ENCODE measurements at regions not wholly inside any gene's neighbourhood (a gene's known extent, or its start where the extent isn't known, plus 50 kb on each side); places are given as distances from the start of the nearest gene placed in this dataset.

- H3K27me3 ChIP-seq (ENCODE audit: control insufficient read depth in 2 of 2, insufficient read depth in 1 of 2, low read length in 1 of 2), result peaks cover 0 to 5% of the 10 kb centered on the region in 2 donors
Measured at GRCh38 chr6:44629636-44630035, 242.1 kb downstream of the CDC5L start.

GRCh38 chr6:44630125-44631028 lies 242.9 kb downstream of the CDC5L start:
- Histone ChIP-seq H3K9me3 (ENCODE audit: control insufficient read depth in 2 of 2, insufficient read depth in 1 of 2, low read length in 1 of 2) (no peaks in the 10 kb centered on the region), H3K36me3 (ENCODE audit: control insufficient read depth in 2 of 2, insufficient read depth in 2 of 2, low read length in 1 of 2) (no peaks in the 10 kb centered on the region), H3K27ac (ENCODE audit: low read depth in 1 of 2, low read length in 1 of 2) (no peak overlapping the region), H3K4me3 (ENCODE audit: low read length in 2 of 2) (no peak overlapping the region), H3K4me1 (ENCODE audit: control insufficient read depth in 2 of 2, insufficient read depth in 2 of 2, low read length in 2 of 2) (peaks cover 0 to 10% of the 10 kb centered on the region in 2 donors), H3K27me3 (ENCODE audit: control insufficient read depth in 2 of 2, insufficient read depth in 1 of 2, low read length in 1 of 2) (peaks cover 0 to 5% of the 10 kb centered on the region in 2 donors)
- 30% methylated on average over 10 of the region's 10 CpGs for whole genome bisulfite sequencing
- DNase-seq (ENCODE audit: low read depth in 6 of 9, low spot score in 9 of 9), result peak in 1 of 9 donors; percentile 19

More at GRCh38 chr6:44629636-44630035, 242.1 kb downstream of the CDC5L start:
- Histone ChIP-seq H3K36me3 (ENCODE audit: control insufficient read depth in 2 of 2, insufficient read depth in 2 of 2, low read length in 1 of 2) (no peaks in the 10 kb centered on the region), H3K27ac (ENCODE audit: low read depth in 1 of 2, low read length in 1 of 2) (no peak overlapping the region), H3K9me3 (ENCODE audit: control insufficient read depth in 2 of 2, insufficient read depth in 1 of 2, low read length in 1 of 2) (no peaks in the 10 kb centered on the region), H3K4me1 (ENCODE audit: control insufficient read depth in 2 of 2, insufficient read depth in 2 of 2, low read length in 2 of 2) (peaks cover 0 to 10% of the 10 kb centered on the region in 2 donors), H3K4me3 (ENCODE audit: low read length in 2 of 2) (no peak overlapping the region)
- WGBS, result 96% methylated on average over 7 of the region's 7 CpGs
- DNase-seq (ENCODE audit: low read depth in 6 of 9, low spot score in 9 of 9), result no peak

GRCh38 chr6:44631968-44632367 lies 244.5 kb downstream of the CDC5L start:
- peaks cover 0 to 5% of the 10 kb centered on the region in 2 donors for H3K27me3 ChIP-seq (ENCODE audit: control insufficient read depth in 2 of 2, insufficient read depth in 1 of 2, low read length in 1 of 2)
- DNase-seq (ENCODE audit: low read depth in 6 of 9, low spot score in 9 of 9), result no peak
- WGBS, result 98% methylated on average over 6 of the region's 6 CpGs

GRCh38 chr6:44634321-44634720 lies 246.8 kb downstream of the CDC5L start:
- DNase-seq (ENCODE audit: low read depth in 6 of 9, low spot score in 9 of 9), result no peak
- Histone ChIP-seq H3K4me3 (ENCODE audit: low read length in 2 of 2) (no peak overlapping the region), H3K4me1 (ENCODE audit: control insufficient read depth in 2 of 2, insufficient read depth in 2 of 2, low read length in 2 of 2) (no peaks in the 10 kb centered on the region), H3K27me3 (ENCODE audit: control insufficient read depth in 2 of 2, insufficient read depth in 1 of 2, low read length in 1 of 2) (peaks cover 0 to 5% of the 10 kb centered on the region in 2 donors), H3K27ac (ENCODE audit: low read depth in 1 of 2, low read length in 1 of 2) (no peak overlapping the region), H3K36me3 (ENCODE audit: control insufficient read depth in 2 of 2, insufficient read depth in 2 of 2, low read length in 1 of 2) (no peaks in the 10 kb centered on the region), H3K9me3 (ENCODE audit: control insufficient read depth in 2 of 2, insufficient read depth in 1 of 2, low read length in 1 of 2) (no peaks in the 10 kb centered on the region)
- WGBS, result 97% methylated on average over 8 of the region's 8 CpGs

More at GRCh38 chr6:44631968-44632367, 244.5 kb downstream of the CDC5L start:
- no peak overlapping the region for H3K4me3 ChIP-seq (ENCODE audit: low read length in 2 of 2)
- H3K36me3 ChIP-seq (ENCODE audit: control insufficient read depth in 2 of 2, insufficient read depth in 2 of 2, low read length in 1 of 2), result no peaks in the 10 kb centered on the region
- no peaks in the 10 kb centered on the region for H3K9me3 ChIP-seq (ENCODE audit: control insufficient read depth in 2 of 2, insufficient read depth in 1 of 2, low read length in 1 of 2)
- no peak overlapping the region for H3K27ac ChIP-seq (ENCODE audit: low read depth in 1 of 2, low read length in 1 of 2)
- peaks cover 0 to 8% of the 10 kb centered on the region in 2 donors for H3K4me1 ChIP-seq (ENCODE audit: control insufficient read depth in 2 of 2, insufficient read depth in 2 of 2, low read length in 2 of 2)

- Histone ChIP-seq H3K4me3 (ENCODE audit: low read length in 2 of 2) (no peak overlapping the region), H3K9me3 (ENCODE audit: control insufficient read depth in 2 of 2, insufficient read depth in 1 of 2, low read length in 1 of 2) (no peaks in the 10 kb centered on the region), H3K27me3 (ENCODE audit: control insufficient read depth in 2 of 2, insufficient read depth in 1 of 2, low read length in 1 of 2) (peaks cover 0 to under 1% of the 10 kb centered on the region in 2 donors), H3K36me3 (ENCODE audit: control insufficient read depth in 2 of 2, insufficient read depth in 2 of 2, low read length in 1 of 2) (no peaks in the 10 kb centered on the region), H3K27ac (ENCODE audit: low read depth in 1 of 2, low read length in 1 of 2) (no peak overlapping the region), H3K4me1 (ENCODE audit: control insufficient read depth in 2 of 2, insufficient read depth in 2 of 2, low read length in 2 of 2) (no peaks in the 10 kb centered on the region)
- no peak for DNase-seq (ENCODE audit: low read depth in 6 of 9, low spot score in 9 of 9)
- WGBS, result 81% methylated on average over 4 of the region's 4 CpGs
Measured at GRCh38 chr6:44635486-44635885, 248.0 kb downstream of the CDC5L start.

- Histone ChIP-seq H3K27ac (ENCODE audit: low read depth in 1 of 2, low read length in 1 of 2) (no peak overlapping the region), H3K9me3 (ENCODE audit: control insufficient read depth in 2 of 2, insufficient read depth in 1 of 2, low read length in 1 of 2) (no peaks in the 10 kb centered on the region), H3K36me3 (ENCODE audit: control insufficient read depth in 2 of 2, insufficient read depth in 2 of 2, low read length in 1 of 2) (no peaks in the 10 kb centered on the region), H3K4me3 (ENCODE audit: low read length in 2 of 2) (no peak overlapping the region), H3K4me1 (ENCODE audit: control insufficient read depth in 2 of 2, insufficient read depth in 2 of 2, low read length in 2 of 2) (no peaks in the 10 kb centered on the region), H3K27me3 (ENCODE audit: control insufficient read depth in 2 of 2, insufficient read depth in 1 of 2, low read length in 1 of 2) (no peaks in the 10 kb centered on the region)
- 92% methylated on average over 14 of the region's 14 CpGs for WGBS
- no peak for DNase-seq (ENCODE audit: low read depth in 6 of 9, low spot score in 9 of 9)
Measured at GRCh38 chr6:44636561-44637248, 249.2 kb downstream of the CDC5L start.

- no peak overlapping the region for H3K27ac ChIP-seq (ENCODE audit: low read depth in 1 of 2, low read length in 1 of 2)
- H3K4me3 ChIP-seq (ENCODE audit: low read length in 2 of 2), result no peak overlapping the region
- H3K4me1 ChIP-seq (ENCODE audit: control insufficient read depth in 2 of 2, insufficient read depth in 2 of 2, low read length in 2 of 2), result no peaks in the 10 kb centered on the region
- no peaks in the 10 kb centered on the region for H3K27me3 ChIP-seq (ENCODE audit: control insufficient read depth in 2 of 2, insufficient read depth in 1 of 2, low read length in 1 of 2)
- no peaks in the 10 kb centered on the region for H3K9me3 ChIP-seq (ENCODE audit: control insufficient read depth in 2 of 2, insufficient read depth in 1 of 2, low read length in 1 of 2)
- no peaks in the 10 kb centered on the region for H3K36me3 ChIP-seq (ENCODE audit: control insufficient read depth in 2 of 2, insufficient read depth in 2 of 2, low read length in 1 of 2)
- 89% methylated on average over 10 of the region's 10 CpGs for WGBS
- no peak for DNase-seq (ENCODE audit: low read depth in 6 of 9, low spot score in 9 of 9)
Measured at GRCh38 chr6:44641344-44642031, 254.0 kb downstream of the CDC5L start.

- no peaks in the 10 kb centered on the region for H3K27me3 ChIP-seq (ENCODE audit: control insufficient read depth in 2 of 2, insufficient read depth in 1 of 2, low read length in 1 of 2)
- WGBS, result 92% methylated on average over 1 of the region's 1 CpG
- no peak for DNase-seq (ENCODE audit: low read depth in 6 of 9, low spot score in 9 of 9)
- H3K36me3 ChIP-seq (ENCODE audit: control insufficient read depth in 2 of 2, insufficient read depth in 2 of 2, low read length in 1 of 2), result no peaks in the 10 kb centered on the region
- no peak overlapping the region for H3K27ac ChIP-seq (ENCODE audit: low read depth in 1 of 2, low read length in 1 of 2)
- no peak overlapping the region for H3K4me3 ChIP-seq (ENCODE audit: low read length in 2 of 2)
- no peaks in the 10 kb centered on the region for H3K9me3 ChIP-seq (ENCODE audit: control insufficient read depth in 2 of 2, insufficient read depth in 1 of 2, low read length in 1 of 2)
- H3K4me1 ChIP-seq (ENCODE audit: control insufficient read depth in 2 of 2, insufficient read depth in 2 of 2, low read length in 2 of 2), result no peaks in the 10 kb centered on the region
Measured at GRCh38 chr6:44642349-44642748, 254.8 kb downstream of the CDC5L start.
